NB4 (cell line): ENCODE measurements at regions not wholly inside any gene's neighbourhood (a gene's known extent, or its start where the extent isn't known, plus 50 kb on each side); places are given as distances from the start of the nearest gene placed in this dataset.

Experiments used
- MYC ChIP-seq: IDR thresholded peaks from 2 replicates; pipeline ENCODE4 v1.6.1; 2011; ENCODE audit warnings: low read depth, low read length
- POLR2A ChIP-seq: IDR thresholded peaks from 2 replicates; pipeline ENCODE4 v1.6.1; 2011; ENCODE audit warnings: mild to moderate bottlenecking; ENCODE audit not compliant: insufficient read length; ENCODE audit errors: extremely low read depth
- TF ChIP-seq, protein P1 (sequence below): IDR thresholded peaks from one replicate; pipeline ENCODE4 v1.5.1; 2012; ENCODE audit warnings: low read depth, low read length
- TF ChIP-seq, protein P2 (sequence below): IDR thresholded peaks from 2 replicates; pipeline ENCODE4 v1.6.1; 2011; ENCODE audit warnings: low read depth, low read length

DNA sequence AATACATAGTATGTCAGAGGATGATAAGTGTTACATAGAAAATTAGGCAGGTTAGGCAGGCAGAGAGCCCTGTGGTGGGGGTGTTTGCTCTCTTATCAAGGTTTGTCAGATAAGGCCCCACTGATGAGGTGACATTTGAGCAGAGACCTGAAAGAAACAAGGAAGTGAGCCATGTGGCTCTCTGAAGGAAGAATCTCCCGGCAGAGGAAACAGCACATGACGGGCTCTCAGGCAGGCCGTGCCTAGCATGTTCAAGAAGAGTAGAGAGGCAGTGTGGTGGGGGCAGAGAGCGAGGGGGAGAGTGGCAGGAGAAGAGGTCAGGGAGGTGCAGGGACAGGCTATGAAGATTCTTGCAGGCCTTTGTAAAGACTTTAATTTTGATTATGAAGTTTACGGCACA is 82.0 kb upstream of the ASIC2 start:
- TF ChIP-seq, protein P1, sequence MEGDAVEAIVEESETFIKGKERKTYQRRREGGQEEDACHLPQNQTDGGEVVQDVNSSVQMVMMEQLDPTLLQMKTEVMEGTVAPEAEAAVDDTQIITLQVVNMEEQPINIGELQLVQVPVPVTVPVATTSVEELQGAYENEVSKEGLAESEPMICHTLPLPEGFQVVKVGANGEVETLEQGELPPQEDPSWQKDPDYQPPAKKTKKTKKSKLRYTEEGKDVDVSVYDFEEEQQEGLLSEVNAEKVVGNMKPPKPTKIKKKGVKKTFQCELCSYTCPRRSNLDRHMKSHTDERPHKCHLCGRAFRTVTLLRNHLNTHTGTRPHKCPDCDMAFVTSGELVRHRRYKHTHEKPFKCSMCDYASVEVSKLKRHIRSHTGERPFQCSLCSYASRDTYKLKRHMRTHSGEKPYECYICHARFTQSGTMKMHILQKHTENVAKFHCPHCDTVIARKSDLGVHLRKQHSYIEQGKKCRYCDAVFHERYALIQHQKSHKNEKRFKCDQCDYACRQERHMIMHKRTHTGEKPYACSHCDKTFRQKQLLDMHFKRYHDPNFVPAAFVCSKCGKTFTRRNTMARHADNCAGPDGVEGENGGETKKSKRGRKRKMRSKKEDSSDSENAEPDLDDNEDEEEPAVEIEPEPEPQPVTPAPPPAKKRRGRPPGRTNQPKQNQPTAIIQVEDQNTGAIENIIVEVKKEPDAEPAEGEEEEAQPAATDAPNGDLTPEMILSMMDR, result no peak
- TF ChIP-seq POLR2A (no peak), MYC (no peak)
- TF ChIP-seq, protein P2, sequence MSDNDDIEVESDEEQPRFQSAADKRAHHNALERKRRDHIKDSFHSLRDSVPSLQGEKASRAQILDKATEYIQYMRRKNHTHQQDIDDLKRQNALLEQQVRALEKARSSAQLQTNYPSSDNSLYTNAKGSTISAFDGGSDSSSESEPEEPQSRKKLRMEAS, result no peak
